ENCODE measurements at regions not wholly inside any gene's neighbourhood (a gene's known extent, or its start where the extent isn't known, plus 50 kb on each side); places are given as distances from the start of the nearest gene placed in this dataset.
"Not testable (repeated sequence)": the region's sequence is repeated elsewhere in the genome, so short reads cannot be mapped to it uniquely, and the experiment has no call there.

- H3K4me3 Mint-ChIP-seq: no peak overlapping the region
- no peaks in the 10 kb centered on the region for H3K36me3 Mint-ChIP-seq (ENCODE audit: low read depth)
Measured at GRCh38 chr6:4210629-4211419, 75.4 kb upstream of the ECI2 start.

DNA sequence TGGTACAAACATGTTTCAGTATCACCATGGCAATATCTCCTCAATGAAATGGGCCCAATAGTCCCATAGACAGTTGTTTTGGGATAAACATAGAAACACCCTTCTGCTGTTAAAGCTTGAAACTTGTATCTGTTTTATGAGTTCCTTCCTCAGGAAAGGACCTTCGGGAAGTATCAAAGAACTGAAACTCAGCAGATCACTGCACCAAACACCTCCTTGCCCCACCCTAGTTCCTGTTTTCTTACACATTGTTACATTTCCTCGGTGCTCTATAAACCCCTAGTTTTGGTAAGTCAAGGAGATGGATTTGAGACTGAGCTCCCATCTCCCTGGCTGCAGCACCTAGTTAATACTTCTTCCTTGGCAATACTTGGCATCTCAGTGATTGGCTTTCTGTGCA lies 73.8 kb upstream of the ECI2 start:
- Mint-ChIP-seq H3K4me1 (peaks cover 18% of the 10 kb centered on the region), H3K9me3 (peaks cover 17% of the 10 kb centered on the region), H3K36me3 (ENCODE audit: low read depth) (peaks cover 5% of the 10 kb centered on the region), H3K27ac (no peak overlapping the region), H3K4me3 (peak overlapping the region; percentile 11), H3K27me3 (peaks cover 6% of the 10 kb centered on the region)
- no peak for DNase-seq
- intact Hi-C loops (cut with micrococcal nuclease): no loop called here

More at GRCh38 chr6:4210629-4211419, 75.4 kb upstream of the ECI2 start:
- no peak overlapping the region for H3K27ac Mint-ChIP-seq
- intact Hi-C loops (cut with micrococcal nuclease): loop anchor here (2.0 to 5.0 kb wide), 2 partner anchors 154 to 468 kb away; no protein-coding TSS in a partner anchor
- H3K4me1 Mint-ChIP-seq: peaks cover 18% of the 10 kb centered on the region
- DNase-seq: peak; percentile 87
- H3K27me3 Mint-ChIP-seq: peaks cover 2% of the 10 kb centered on the region
- H3K9me3 Mint-ChIP-seq: peaks cover 13% of the 10 kb centered on the region

DNA sequence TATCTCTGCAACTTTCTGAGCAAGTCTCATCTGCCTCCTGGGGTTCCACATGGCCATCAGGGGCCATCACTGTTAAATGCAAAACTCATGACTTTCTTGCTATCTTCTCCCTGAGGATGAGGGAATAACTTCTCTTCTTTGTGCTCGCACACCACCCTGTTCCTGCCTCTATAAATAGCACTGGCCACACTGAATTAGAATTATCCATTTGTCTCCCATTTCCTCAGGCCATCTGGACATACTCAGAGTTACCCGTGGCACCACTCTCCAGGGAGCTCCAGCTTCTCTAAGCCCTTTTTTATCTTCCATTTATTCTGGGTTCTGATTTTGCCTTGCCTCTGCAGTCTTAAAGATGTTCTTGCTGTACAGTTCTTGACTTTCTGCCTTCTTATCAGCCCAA lies 72.8 kb upstream of the ECI2 start:
- H3K9me3 Mint-ChIP-seq: peaks cover 18% of the 10 kb centered on the region
- H3K36me3 Mint-ChIP-seq (ENCODE audit: low read depth): peaks cover 5% of the 10 kb centered on the region
- no peak overlapping the region for H3K4me3 Mint-ChIP-seq
- intact Hi-C loops (cut with micrococcal nuclease): no loop called here
- peaks cover 18% of the 10 kb centered on the region for H3K4me1 Mint-ChIP-seq
- no peak for DNase-seq
- H3K27me3 Mint-ChIP-seq: peaks cover 6% of the 10 kb centered on the region
- no peak overlapping the region for H3K27ac Mint-ChIP-seq

GRCh38 chr6:4203642-4204417 lies 68.5 kb upstream of the ECI2 start:
- DNase-seq; intact Hi-C loops (cut with micrococcal nuclease); H3K36me3 Mint-ChIP-seq (ENCODE audit: low read depth); H3K4me1 Mint-ChIP-seq; H3K4me3 Mint-ChIP-seq; H3K27ac Mint-ChIP-seq: not testable (repeated sequence)
- peaks cover 19% of the 10 kb centered on the region for H3K9me3 Mint-ChIP-seq
- H3K27me3 Mint-ChIP-seq: peaks cover 13% of the 10 kb centered on the region

DNA sequence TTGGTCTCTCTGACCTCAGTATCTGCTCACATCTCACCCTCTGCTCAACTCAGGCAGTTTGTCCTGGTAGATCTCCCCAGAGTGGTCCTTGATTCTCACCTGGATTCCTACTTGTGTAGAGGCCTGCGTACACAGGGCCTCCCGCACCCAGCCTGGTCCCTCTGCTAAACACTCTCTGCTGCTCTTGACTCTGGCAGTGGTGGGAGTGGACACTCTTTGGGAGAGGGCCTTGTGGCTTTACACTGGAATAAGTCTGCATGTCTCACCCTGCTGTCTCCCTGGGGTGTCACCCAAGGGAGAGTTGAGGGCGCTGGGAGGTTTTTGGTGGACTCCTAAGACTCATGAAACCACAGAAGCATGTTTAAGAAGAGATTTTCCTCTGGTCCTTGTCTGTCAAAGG lies 57.3 kb upstream of the ECI2 start:
- H3K4me3 Mint-ChIP-seq: no peak overlapping the region
- no peaks in the 10 kb centered on the region for H3K36me3 Mint-ChIP-seq (ENCODE audit: low read depth)
- DNase-seq: no peak
- no peaks in the 10 kb centered on the region for H3K4me1 Mint-ChIP-seq
- intact Hi-C loops (cut with micrococcal nuclease): no loop called here
- peaks cover 6% of the 10 kb centered on the region for H3K9me3 Mint-ChIP-seq
- peaks cover 7% of the 10 kb centered on the region for H3K27me3 Mint-ChIP-seq
- H3K27ac Mint-ChIP-seq: no peak overlapping the region

- no peaks in the 10 kb centered on the region for H3K36me3 Mint-ChIP-seq (ENCODE audit: low read depth)
- DNase-seq: no peak
- H3K4me3 Mint-ChIP-seq: no peak overlapping the region
- intact Hi-C loops (cut with micrococcal nuclease): no loop called here
- peaks cover 4% of the 10 kb centered on the region for H3K27me3 Mint-ChIP-seq
- no peak overlapping the region for H3K27ac Mint-ChIP-seq
- H3K9me3 Mint-ChIP-seq: peaks cover 6% of the 10 kb centered on the region
- no peaks in the 10 kb centered on the region for H3K4me1 Mint-ChIP-seq
Measured at GRCh38 chr6:4192173-4192572, 56.8 kb upstream of the ECI2 start.

DNA sequence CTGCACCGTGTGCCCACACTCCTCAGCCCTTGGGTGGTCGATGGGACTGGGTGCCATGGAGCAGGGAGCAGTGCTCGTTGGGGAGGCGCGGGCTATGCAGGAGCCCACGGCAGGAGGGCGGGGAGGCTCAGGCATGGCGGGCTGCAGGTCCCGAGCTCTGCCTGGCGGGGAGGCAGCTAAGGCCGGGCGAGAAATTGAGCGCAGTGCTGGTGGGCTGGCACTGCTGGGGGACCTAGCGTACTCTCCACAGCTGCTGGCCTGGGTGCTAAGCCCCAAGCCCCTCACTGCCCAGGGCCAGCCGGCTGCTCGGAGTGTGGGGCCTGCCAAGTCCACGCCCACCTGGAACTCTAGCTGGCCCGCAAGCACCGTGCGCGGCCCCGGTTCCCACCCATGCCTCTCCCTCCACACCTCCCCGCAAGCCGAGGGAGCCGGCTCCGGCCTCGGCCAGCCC lies 55.9 kb upstream of the ECI2 start:
- DNase-seq: no peak
- Mint-ChIP-seq H3K4me1 (no peaks in the 10 kb centered on the region), H3K9me3 (peaks cover 6% of the 10 kb centered on the region), H3K36me3 (ENCODE audit: low read depth) (no peaks in the 10 kb centered on the region), H3K27me3 (peaks cover 4% of the 10 kb centered on the region), H3K4me3 (no peak overlapping the region), H3K27ac (no peak overlapping the region)
- intact Hi-C loops (cut with micrococcal nuclease): no loop called here

DNA sequence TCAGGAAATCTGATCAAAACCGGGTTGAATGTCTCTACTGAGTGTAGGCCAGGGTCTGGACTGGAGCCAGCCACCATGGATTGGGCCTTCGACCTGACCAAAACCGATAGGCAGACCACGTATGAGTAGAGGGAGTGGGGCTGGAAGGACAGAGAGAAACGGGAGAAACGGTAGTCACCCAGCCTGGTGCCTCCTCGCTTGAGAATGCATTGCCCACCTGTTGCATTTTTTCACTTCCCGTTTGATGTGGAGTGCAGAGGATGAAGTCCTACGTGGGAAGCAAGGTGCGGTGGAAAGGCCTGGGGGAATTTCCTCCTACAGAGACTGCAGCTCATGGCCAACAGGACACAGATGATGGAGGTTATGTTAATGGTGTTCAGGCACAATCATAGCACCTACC lies 53.9 kb upstream of the ECI2 start:
- no peak overlapping the region for H3K27ac Mint-ChIP-seq
- no peaks in the 10 kb centered on the region for H3K36me3 Mint-ChIP-seq (ENCODE audit: low read depth)
- peaks cover 3% of the 10 kb centered on the region for H3K27me3 Mint-ChIP-seq
- no peak for DNase-seq
- H3K4me1 Mint-ChIP-seq: peaks cover 8% of the 10 kb centered on the region
- no peak overlapping the region for H3K4me3 Mint-ChIP-seq
- H3K9me3 Mint-ChIP-seq: no peaks in the 10 kb centered on the region
- intact Hi-C loops (cut with micrococcal nuclease): no loop called here

DNA sequence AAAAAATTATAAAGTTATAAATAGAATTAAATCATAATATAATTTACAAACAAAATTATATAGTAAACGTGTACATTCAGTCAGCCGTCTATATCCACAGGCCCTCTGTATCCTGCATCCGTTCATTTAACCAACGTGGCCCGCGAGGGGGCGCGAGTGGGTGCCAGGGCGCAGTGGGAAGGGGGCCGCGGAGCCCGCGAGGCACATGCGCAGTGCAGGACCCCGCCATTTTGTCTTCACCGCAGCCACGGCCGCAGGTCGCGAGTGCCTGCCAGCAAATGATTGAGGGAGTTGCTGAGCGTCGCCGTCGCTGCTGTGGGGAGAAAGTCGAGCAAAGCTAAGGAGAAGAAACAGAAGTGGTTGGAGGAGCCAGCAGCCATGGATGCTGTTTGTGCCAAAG lies 53.4 kb upstream of the ECI2 start:
- H3K36me3 Mint-ChIP-seq (ENCODE audit: low read depth): no peaks in the 10 kb centered on the region

GRCh38 chr6:4187480-4187879 lies 52.1 kb upstream of the ECI2 start:
- no peaks in the 10 kb centered on the region for H3K9me3 Mint-ChIP-seq
- no peak overlapping the region for H3K27ac Mint-ChIP-seq
- intact Hi-C loops (cut with micrococcal nuclease): no loop called here
- H3K36me3 Mint-ChIP-seq (ENCODE audit: low read depth): no peaks in the 10 kb centered on the region
- H3K4me3 Mint-ChIP-seq: no peak overlapping the region
- peaks cover 3% of the 10 kb centered on the region for H3K27me3 Mint-ChIP-seq
- DNase-seq: no peak
- peaks cover 8% of the 10 kb centered on the region for H3K4me1 Mint-ChIP-seq

More for the DNA sequence above, 53.4 kb upstream of the ECI2 start:
- Mint-ChIP-seq H3K27ac (no peak overlapping the region), H3K9me3 (no peaks in the 10 kb centered on the region), H3K27me3 (peaks cover 3% of the 10 kb centered on the region), H3K4me1 (peaks cover 8% of the 10 kb centered on the region), H3K4me3 (no peak overlapping the region)
- intact Hi-C loops (cut with micrococcal nuclease): no loop called here
- DNase-seq: no peak

GRCh38 chr6:4186385-4186784 lies 51.0 kb upstream of the ECI2 start:
- H3K36me3 Mint-ChIP-seq (ENCODE audit: low read depth): no peaks in the 10 kb centered on the region
- intact Hi-C loops (cut with micrococcal nuclease): no loop called here
- H3K27ac Mint-ChIP-seq: no peak overlapping the region
- DNase-seq: no peak
- peaks cover 8% of the 10 kb centered on the region for H3K4me1 Mint-ChIP-seq
- no peaks in the 10 kb centered on the region for H3K9me3 Mint-ChIP-seq
- H3K27me3 Mint-ChIP-seq: peaks cover 7% of the 10 kb centered on the region
- H3K4me3 Mint-ChIP-seq: no peak overlapping the region

DNA sequence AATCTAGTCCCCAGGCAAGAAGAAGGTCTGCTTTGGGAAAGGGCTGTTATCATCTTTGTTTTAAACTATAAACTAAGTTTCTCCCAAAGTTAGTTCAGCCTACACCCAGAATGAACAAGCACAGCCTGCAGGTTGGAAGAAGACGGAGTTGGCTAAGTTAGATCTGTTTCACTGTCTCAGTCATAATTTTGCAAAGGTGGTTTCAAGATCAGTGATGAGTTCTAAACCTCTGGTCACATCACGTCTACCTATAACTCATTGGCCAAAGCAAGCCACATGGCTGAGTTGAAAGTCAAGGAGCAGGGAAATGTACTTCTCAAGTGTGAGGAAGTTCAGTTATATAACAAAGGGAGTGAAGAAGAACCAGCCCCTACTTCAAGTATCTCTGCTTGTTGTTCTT lies 50.5 kb upstream of the ECI2 start:
- H3K27ac Mint-ChIP-seq: peak overlapping the region; percentile 39
- intact Hi-C loops (cut with micrococcal nuclease): no loop called here

GRCh38 chr6:4185419-4185818 lies 50.0 kb upstream of the ECI2 start:
- Mint-ChIP-seq H3K36me3 (ENCODE audit: low read depth) (no peaks in the 10 kb centered on the region), H3K4me1 (peaks cover 8% of the 10 kb centered on the region), H3K27me3 (peaks cover 8% of the 10 kb centered on the region), H3K27ac (peak overlapping the region; percentile 39), H3K9me3 (no peaks in the 10 kb centered on the region), H3K4me3 (no peak overlapping the region)
- DNase-seq: peak; percentile 57
- intact Hi-C loops (cut with micrococcal nuclease): no loop called here

More for the DNA sequence above, 50.5 kb upstream of the ECI2 start:
- peak; percentile 36 for DNase-seq
- H3K27me3 Mint-ChIP-seq: peaks cover 8% of the 10 kb centered on the region
- H3K9me3 Mint-ChIP-seq: no peaks in the 10 kb centered on the region
- H3K36me3 Mint-ChIP-seq (ENCODE audit: low read depth): no peaks in the 10 kb centered on the region
- peaks cover 8% of the 10 kb centered on the region for H3K4me1 Mint-ChIP-seq
- H3K4me3 Mint-ChIP-seq: no peak overlapping the region
